ENCODE measurements at regions not wholly inside any gene's neighbourhood (a gene's known extent, or its start where the extent isn't known, plus 50 kb on each side); places are given as distances from the start of the nearest gene placed in this dataset.

DNA sequence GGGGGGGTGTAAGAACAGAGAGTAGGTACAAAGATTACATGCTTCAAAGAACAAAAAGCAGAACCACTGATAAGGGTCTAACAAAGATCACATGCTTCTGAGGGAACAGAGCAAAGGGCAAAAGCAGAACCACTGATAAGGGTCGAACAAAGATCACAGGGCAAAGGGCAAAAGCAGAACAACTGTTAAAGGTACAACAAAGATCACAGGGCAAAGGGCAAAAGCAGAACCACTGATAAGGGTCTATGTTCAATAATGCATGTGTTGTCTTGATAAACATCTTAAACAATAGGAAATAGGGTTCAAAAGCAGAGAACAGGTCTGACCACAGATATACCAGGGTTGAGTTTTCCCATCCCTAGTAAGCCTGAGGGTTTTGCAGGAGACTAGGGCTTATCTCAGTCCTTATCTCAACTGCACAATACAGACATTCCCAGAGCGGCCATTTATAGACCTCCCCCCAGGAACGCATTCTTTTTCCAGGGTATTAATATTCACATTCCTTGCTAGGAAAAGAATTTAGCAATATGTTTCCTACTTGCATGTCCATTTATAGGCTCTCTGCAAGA is 81.9 kb upstream of the PGR start:
- no peak for DNase-seq (ENCODE audit: low spot score)

DNA sequence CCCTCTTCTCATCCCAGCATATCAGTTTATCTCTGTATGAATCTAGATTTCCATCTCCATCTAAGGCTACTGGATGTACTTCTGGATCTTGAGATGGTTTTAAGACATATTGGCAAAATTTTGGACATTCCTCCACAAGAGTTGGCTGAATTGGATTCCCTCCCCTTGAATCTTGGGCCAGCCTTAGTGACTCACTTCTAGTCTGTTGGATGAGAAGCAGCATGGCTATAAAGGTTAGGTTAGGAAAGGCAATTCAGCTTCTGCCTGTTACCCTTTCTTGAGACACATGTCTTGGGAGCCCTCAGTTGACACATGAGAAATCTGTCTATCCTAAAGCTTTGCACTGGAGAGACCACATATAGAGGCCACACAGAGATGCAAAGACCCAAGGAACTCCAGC is 73.0 kb upstream of the PGR start:
- DNase-seq (ENCODE audit: low spot score): no peak

DNA sequence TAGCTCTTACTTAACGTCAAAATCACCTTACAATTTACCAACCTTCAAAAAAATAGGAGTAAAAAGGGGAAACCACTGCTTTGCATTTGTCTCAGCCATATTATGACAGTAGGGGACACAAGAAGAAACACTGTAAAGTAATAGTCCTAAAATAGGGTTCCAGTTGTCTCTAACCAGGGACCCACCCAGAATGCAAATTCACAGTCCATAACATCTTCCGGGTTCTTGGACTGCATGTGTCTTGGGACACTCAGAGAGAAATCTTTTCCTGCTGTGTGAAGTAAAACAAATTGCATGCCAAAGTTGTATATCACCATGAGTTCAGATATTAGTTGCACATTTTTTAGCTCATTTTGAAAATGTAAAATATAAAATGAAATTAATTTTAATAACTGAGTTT is 69.8 kb upstream of the PGR start:
- DNase-seq (ENCODE audit: low spot score): no peak

DNA sequence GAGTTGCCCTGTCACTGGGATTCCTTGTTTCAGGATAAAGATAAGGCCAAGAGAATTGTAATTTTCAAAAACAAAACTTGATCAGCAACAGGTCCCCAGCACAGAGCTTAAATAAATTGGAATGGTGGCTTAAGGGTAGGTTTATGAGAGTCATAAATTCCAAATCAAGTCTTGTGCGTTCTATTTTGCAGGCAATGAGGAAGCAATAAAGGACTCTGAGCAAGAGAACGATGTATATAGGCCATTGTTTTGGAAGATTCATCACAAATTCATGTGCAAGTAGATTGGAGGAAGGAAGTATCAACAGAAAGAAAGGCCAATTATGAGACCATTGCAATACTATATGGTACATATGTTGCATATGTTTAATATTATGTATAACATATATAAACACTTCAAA is 65.7 kb upstream of the PGR start:
- DNase-seq (ENCODE audit: low spot score): no peak

DNA sequence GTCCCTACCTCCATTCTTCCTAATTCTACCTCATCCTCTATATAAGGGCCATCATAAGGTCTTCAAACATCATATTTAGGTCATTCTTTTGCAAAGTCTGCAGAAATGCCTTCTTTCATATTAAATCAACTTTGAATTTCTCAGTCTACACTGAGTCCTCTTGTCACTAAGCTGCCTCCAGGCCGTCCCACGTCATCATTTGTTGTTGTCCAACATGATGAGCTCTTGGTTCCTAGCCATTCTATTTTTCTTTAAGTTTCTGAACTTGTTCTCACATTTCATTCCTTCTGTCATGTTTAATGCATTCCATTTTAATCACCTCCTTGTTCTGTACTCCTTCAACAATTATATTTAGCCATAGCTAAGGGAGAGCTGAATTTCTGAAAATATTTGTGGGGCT is 59.2 kb upstream of the PGR start:
- no peak for DNase-seq (ENCODE audit: low spot score)

DNA sequence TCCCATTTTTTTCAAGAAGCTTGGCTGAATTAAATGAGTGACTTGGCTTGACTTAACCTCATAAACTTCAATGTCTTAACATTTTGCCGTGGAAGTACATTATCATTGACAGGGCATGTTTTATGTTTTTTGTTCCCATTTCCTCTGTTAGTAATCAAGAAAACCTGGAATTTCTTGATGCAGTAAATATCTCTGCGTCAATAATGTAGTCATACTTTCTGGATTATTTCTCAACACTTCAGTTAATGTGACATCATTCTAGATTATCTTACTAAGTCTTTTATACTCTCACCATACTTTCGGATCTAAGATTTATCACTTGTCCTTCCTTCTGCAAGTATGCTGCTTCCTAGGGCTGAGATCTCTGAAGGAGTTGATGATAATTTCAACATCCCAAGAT is 58.6 kb upstream of the PGR start:
- no peak for DNase-seq (ENCODE audit: low spot score)

DNA sequence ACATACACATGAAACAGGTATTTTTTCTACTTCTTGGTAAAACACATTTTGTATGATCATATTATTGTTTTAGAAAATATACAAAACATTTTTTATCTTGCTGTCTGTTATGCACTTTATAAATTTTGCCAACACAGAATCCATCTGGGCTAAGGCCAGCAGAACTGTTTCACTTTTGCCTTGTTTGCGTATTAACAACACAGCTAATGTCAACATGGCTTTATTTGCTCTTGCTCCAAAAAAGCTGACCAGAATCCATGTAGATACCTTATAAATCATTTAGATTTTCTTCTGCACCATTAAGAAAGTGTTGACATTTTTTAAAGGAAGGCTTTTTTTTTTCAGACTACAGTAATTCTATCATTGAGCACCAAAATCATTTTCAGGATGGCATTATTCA is 58.1 kb upstream of the PGR start:
- no peak for DNase-seq (ENCODE audit: low spot score)

DNA sequence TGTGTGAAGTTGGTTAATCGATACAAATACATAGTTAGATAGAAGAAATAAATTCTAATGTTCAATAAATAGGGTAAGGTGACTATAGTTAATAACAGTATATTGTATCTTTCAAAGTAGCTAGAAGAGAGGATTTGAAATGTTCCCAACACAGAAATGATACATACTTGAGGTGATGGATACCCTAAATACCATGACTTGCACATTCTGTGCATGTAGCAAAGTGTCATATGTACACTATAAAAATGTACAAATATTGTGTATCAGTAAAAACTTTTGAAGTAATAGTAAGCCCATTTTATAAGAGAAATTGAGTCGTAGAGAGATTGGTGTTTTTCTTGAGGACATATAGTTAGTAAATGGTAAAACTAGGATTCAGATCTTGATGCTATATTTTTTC is 56.4 kb upstream of the PGR start:
- DNase-seq (ENCODE audit: low spot score): no peak

DNA sequence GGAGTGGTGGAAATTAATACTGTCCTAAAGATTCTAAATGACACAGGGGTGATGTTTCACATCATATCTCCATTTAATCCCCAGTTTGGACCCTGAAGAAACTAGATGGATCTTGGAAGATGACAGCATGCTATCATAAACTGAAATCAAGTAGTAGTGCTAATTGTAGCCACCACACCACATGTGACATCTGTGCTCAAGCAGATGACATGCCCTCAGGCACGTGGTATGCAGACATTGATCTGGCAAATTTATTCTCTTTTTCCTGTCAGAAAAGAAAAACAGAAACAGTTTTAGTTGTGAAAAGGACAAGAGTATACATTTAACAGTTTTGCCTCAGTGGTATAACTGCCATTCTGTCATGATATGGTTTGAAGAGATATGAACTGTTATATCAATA is 52.9 kb upstream of the PGR start:
- no peak for DNase-seq (ENCODE audit: low spot score)

DNA sequence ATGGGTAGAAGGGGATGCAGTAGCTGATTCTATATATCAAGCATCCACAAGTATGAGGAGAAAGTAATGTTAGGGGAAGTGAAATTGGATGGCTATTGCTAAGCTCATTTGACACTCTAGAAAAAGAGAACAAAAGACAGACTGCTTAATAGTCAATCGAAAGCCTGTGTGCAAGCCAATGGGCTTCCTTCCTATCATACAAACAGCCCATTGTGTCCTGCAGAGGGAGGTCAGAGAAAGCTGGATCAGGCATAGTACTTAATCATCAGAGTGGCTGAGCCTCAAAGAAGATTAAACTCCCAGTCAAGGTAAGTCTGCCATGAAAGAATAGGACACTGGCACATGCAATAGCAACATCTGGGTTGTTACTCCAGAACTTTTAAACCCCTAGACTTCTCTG is 50.9 kb upstream of the PGR start:
- DNase-seq (ENCODE audit: low spot score): no peak
